Epithelial cell of esophagus (primary cell): ENCODE measurements at regions not wholly inside any gene's neighbourhood (a gene's known extent, or its start where the extent isn't known, plus 50 kb on each side); places are given as distances from the start of the nearest gene placed in this dataset.

Experiments used
- DNase-seq: peaks from one replicate; pipeline ENCODE4 v3.0.0; 2010; ENCODE audit warnings: low read depth
- H3K4me3 ChIP-seq: 2 replicates; pipeline ENCODE4 v1.5.1; 2011; ENCODE audit warnings: mild to moderate bottlenecking, low read length, control low read depth
- TF ChIP-seq, protein P1 (sequence below): IDR thresholded peaks from 2 replicates; pipeline ENCODE4 v1.5.1; 2011; ENCODE audit warnings: low read depth, mild to moderate bottlenecking, low read length, control low read depth, inconsistent platforms; ENCODE audit not compliant: insufficient read depth; ENCODE audit errors: missing control alignments

DNA sequence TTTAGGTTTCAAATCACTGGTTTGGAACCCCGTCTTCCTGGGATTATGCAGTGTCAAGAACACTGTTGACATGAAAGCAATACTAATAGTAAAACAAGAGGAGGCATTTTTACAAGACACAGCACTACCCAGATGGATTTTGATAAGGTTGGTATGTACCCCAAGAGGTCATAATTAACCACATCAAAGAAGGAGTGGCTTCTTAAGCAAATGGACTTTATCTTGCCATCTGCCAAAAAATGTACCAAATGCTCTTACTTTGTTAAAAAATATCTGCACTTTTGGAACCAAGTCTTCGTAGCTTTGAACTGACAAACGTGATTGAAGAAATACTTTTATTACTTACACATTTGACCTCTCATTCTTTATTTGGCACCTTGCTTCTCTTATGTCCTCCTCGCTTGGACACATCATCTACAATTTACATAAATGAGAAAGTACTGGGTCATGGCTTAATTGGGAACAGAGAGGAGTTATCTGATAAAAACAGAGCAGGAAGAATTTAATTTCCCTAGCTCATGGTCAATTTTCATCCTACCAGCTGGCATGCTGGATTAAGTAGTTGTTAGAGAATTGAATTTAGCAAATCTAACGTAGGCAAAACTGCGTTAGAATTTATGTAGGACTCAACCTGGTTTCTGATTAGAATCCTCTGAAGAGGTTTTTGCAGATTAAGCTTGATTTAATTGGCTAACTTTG, 54.5 kb upstream of the PRICKLE1 start:
- no peak overlapping the region for H3K4me3 ChIP-seq
- TF ChIP-seq, protein P1, sequence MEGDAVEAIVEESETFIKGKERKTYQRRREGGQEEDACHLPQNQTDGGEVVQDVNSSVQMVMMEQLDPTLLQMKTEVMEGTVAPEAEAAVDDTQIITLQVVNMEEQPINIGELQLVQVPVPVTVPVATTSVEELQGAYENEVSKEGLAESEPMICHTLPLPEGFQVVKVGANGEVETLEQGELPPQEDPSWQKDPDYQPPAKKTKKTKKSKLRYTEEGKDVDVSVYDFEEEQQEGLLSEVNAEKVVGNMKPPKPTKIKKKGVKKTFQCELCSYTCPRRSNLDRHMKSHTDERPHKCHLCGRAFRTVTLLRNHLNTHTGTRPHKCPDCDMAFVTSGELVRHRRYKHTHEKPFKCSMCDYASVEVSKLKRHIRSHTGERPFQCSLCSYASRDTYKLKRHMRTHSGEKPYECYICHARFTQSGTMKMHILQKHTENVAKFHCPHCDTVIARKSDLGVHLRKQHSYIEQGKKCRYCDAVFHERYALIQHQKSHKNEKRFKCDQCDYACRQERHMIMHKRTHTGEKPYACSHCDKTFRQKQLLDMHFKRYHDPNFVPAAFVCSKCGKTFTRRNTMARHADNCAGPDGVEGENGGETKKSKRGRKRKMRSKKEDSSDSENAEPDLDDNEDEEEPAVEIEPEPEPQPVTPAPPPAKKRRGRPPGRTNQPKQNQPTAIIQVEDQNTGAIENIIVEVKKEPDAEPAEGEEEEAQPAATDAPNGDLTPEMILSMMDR: no peak
- no peak for DNase-seq

DNA sequence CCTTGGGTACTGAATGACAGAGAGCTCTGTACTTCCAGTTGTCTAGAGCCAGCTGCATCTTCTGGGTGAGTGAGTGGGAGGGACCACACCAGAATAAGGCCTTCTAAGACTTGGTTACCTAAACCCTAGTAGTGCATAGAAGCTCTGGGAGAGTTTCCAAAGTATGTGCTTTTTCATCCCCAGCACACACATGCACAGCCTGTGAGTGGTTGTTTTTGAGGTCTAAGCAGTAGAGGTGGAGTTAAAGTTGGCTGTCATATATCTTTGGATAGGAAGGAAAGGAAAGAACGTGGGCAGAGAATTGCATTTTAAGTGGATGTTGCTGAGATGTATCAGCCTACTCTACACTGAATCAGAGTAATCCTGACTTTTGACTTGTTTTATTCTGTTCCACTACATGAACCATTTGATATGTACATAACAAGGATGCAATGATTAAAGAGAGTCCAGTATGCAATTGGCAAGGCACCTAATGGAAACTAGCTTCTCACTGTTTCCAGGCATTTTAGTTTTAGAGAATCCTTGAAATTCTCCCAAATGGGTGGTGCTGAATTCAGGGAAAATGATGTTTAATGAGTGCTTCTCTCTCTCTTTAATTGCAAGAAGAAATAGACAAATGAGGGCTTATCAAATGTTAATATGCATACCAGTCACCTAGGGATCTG, 51.8 kb upstream of the PRICKLE1 start:
- H3K4me3 ChIP-seq: no peak overlapping the region
- DNase-seq: no peak
- TF ChIP-seq, protein P1: no peak

DNA sequence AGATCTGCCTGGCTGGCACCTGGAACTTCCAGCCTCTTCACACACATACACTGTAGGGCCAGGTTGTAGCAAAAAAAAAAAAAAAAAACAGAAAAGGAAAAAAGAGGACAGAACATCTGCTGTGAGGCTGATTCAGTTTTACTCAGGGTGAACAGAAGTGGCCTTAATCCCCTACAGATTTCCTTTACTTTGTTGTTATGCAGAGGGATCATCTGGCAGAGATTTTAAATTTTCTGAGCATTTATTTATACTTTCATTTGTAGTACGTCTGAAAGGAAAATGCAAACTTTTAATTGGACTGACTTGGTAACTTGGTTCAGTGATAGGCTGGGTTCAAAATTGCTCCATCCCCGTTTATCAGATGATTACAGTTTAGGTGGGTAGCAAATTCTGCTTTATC, 50.8 kb upstream of the PRICKLE1 start:
- TF ChIP-seq, protein P1: no peak
- H3K4me3 ChIP-seq: no peak overlapping the region
- DNase-seq: no peak

DNA sequence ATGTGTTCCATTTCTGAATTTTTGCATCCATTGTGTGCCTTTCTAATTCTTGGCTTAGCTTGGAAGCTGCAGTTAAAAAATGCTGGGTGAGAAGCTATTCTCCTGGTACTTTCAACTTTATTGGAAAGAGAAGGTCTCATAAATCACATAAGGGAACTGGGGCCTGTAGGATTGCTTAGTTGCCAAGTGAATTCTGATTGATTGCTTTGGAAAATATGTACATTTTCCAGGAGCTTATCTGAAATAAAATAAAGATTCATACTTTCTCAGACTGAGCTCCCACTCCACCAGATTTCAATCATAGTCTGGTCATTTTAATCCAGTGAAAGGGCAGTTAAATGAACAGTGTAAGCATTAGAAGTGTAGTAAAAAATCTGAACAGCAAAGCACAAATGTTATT, 50.0 kb upstream of the PRICKLE1 start:
- TF ChIP-seq, protein P1: no peak
- no peak for DNase-seq
- no peak overlapping the region for H3K4me3 ChIP-seq
